ENCODE measurements at regions not wholly inside any gene's neighbourhood (a gene's known extent, or its start where the extent isn't known, plus 50 kb on each side); places are given as distances from the start of the nearest gene placed in this dataset.

- no peak for DNase-seq (ENCODE audit: low read depth, low spot score)
Measured at GRCh38 chr1:226490426-226490809, 58.1 kb upstream of the STUM start.

GRCh38 chr1:226491093-226491850 is 57.3 kb upstream of the STUM start:
- no peak for DNase-seq (ENCODE audit: low read depth, low spot score)

- no peak for DNase-seq (ENCODE audit: low read depth, low spot score)
Measured at GRCh38 chr1:226492426-226493137, 56.0 kb upstream of the STUM start.

GRCh38 chr1:226494092-226494609 is 54.4 kb upstream of the STUM start:
- peak; percentile 18 for DNase-seq (ENCODE audit: low read depth, low spot score)

GRCh38 chr1:226495716-226496115 is 52.8 kb upstream of the STUM start:
- DNase-seq (ENCODE audit: low read depth, low spot score), result no peak

GRCh38 chr1:226496453-226497015 is 52.0 kb upstream of the STUM start:
- no peak for DNase-seq (ENCODE audit: low read depth, low spot score)

GRCh38 chr1:226497276-226497833 is 51.2 kb upstream of the STUM start:
- no peak for DNase-seq (ENCODE audit: low read depth, low spot score)

GRCh38 chr1:226497991-226498639 is 50.4 kb upstream of the STUM start:
- no peak for DNase-seq (ENCODE audit: low read depth, low spot score)

- peak; percentile 62 for DNase-seq (ENCODE audit: low read depth, low spot score)
Measured at GRCh38 chr1:226498640-226499008, 49.9 kb upstream of the STUM start.

Data from astrocyte of the hippocampus (primary cell).